Amniotic epithelial cell (primary cell): ENCODE measurements at regions not wholly inside any gene's neighbourhood (a gene's known extent, or its start where the extent isn't known, plus 50 kb on each side); places are given as distances from the start of the nearest gene placed in this dataset.
"Not testable (repeated sequence)": the region's sequence is repeated elsewhere in the genome, so short reads cannot be mapped to it uniquely, and the experiment has no call there.

Experiments used
- DNase-seq: peaks from one replicate; pipeline ENCODE4 v3.0.0-alpha.2; 2010; ENCODE audit warnings: low read depth

DNA sequence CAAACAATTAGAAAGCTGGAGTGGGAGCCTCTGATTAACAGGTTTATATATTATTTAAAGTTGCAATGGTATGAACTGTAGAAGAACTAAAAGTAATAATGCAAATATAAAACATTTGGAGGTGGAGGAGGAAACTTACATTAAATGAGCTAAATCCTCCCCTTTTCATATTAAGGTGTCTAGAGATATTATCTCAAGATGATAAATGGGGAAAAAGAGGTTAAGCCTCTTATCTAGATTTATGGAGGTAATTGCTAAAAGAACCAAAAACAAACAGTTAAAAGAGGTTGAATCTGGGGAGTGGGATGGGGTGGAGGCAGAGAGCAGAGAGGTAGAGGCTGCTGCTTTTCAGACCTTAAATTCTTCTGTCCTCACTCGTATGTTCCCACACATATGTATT, 147.8 kb upstream of the SLC24A2 start:
- no peak for DNase-seq

DNA sequence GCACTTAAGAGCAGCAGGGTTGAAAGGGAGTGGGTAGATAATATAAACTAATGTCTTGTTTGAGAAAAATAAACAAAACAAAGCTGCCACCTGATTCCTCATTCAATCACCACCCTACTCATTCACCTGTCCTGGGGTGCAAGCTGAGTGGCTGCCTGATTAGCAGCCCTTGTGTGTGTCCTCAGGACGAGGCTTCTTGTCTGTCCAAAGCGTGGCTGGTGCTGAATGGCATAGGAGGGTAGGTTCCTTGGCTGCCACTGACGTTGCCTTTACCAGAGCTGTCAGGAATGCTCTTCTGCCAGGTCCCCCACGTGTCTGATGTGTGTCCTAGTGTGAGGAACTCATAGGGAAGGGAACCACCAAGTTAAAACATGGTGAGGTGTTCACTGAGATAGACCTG, 146.6 kb upstream of the SLC24A2 start:
- no peak for DNase-seq

DNA sequence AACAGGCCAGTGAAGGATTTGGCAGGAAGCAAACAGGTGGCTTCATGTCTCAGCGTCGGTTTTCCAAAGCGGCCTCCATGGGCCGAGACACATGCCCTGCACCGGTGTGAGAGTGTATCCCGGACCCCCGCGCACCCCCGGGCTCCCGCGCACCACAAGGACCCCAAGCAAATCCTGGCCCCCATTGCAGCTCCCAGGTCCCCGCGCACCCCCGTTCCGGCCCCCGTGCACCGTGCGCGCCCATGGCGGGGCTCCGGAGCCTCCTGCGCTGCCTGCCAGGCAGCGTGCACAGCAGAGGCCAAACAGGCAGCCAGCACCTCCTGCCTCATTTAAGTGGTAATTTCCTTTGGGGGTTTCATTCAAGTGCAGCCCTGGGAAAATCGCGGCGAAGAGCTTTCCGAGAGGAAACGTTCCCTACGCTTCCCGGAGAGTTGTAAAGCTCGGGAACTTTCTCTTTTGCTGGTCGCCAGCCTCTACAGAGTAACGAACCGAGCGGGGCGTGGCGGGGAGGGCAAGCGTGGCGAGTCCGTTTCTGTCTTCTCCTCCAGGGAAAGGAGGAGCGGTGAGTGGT, 145.5 kb upstream of the SLC24A2 start:
- peak; percentile 19 for DNase-seq

DNA sequence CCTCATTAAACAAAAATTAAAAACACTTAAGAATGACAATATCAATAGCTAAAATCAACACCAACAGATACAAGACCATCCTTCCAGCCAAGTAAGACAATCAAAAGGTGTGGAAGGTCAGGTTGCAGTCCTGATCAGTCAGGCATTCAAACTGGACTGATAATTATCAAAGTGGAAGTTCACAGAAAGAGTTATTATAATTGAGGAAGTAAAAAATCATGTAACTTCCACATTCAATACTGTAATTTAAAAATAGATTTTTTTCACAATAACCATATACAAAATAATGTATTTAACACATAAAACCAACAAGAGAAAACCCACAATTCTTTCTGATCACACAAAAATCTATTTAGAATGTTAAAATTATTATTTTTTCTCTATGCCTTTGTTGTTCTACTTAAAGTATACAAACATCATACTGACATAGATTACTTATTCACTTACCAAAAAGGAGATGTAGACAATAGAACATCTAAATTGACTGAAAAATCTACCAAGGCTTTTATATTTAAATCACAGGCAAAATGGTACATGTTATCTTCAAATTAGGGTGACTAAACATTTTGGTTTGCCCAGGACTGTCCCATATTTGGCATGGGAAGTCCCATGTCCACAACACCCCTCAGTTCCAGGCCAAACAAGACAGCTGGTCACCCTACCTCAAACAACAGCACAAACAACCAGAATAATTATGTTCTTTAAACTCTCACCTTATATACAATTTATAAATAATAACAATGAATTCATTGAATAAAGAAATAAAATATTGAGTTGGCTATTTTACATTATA, 142.5 kb upstream of the SLC24A2 start:
- DNase-seq = no peak

DNA sequence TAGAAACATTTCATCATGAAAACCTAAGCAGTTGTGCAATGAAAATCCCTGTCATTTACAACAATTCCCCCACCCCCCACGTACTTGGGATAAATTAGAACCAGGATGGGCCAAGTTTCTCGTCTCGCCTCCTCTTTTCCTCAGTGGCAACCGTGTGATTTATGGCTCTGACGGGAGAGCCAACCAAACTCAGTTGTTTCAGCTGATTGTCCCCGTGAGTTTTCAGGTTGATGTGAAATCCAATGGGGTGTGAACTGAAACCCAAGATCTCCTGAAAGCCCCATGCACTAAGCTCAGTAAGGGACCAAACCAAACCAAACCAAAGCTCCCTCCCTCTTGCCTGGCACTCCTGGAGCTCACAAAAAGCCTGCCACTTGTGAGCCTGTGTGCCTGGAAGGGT, 138.7 kb upstream of the SLC24A2 start:
- no peak for DNase-seq

DNA sequence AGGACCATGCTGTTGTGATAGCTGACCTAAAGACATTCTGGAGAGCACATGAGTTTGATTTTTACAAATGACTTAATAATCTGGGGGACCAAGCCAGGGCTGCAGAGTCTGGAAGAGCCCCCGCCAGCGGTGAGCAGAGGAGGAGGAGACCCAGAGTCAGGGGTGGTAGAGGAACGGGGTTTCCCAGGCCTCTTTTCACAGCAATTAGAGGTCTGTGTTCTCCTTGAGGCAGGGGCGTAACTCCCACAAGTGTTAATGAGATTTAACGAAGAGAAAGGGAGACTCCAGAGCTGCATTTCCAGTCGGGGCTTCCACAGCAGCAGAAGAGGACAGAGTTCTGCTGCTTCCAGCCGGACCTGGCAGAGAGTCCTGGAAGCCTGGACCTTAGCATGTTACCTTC, 137.9 kb upstream of the SLC24A2 start:
- DNase-seq = no peak

DNA sequence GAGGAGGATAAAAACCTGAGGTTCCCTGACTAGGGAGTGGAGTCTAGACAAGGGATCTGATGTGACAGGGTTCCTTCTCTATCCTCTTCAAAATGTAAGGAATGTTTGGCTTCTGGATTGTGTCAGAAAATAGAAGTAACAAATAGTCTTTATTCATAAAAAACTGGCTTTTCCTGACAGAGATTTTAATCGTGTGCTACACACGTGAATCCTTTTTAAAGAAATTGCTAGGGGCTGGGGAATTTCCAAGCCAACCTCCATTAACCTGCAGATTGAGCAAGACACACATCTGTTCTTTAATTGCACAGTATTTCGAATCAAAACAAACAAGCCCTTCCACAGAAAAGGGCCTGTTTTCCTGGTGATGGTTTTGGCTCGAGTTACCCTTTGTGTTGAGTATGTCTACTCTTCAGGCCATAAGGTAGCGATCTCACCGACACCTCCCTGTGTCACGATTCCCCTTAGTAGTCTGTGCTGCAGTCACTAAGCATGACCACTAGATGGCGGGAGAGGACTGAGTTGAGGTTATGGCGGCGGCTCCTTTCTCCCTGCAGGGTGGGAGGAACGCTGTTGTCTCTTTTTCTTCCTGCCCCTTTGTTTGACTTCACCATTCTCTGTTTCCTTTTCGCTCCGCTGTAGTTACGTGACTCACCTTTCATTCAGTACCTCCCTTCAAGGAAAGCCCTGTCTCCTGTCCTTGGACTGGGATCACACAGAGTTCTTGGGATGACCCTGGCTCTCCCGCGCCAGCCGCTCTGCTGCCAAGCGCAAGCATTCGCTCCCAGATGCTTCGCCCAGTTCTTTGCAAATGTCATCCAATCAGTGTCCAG, 137.1 kb upstream of the SLC24A2 start:
- DNase-seq = peak; percentile 64

DNA sequence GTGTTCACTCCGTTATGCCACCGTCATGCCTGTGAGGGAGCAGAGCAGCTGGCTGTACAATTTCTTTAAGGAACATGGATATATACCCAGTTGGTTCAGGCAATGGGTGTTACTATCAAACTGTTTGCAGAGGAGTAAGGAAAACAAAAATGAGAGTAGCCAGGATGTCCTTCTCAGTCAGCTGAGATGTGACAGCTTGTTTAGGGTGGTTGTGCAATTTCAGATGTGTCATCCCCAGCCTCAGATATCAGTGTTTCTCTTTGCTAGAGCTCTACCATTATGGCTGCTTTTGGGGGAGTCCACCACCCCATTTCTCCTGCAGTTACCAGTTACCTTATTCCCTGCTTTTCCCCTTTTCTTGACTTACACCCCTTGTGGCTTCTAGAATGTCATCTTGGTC, 135.2 kb upstream of the SLC24A2 start:
- DNase-seq = peak; percentile 10

DNA sequence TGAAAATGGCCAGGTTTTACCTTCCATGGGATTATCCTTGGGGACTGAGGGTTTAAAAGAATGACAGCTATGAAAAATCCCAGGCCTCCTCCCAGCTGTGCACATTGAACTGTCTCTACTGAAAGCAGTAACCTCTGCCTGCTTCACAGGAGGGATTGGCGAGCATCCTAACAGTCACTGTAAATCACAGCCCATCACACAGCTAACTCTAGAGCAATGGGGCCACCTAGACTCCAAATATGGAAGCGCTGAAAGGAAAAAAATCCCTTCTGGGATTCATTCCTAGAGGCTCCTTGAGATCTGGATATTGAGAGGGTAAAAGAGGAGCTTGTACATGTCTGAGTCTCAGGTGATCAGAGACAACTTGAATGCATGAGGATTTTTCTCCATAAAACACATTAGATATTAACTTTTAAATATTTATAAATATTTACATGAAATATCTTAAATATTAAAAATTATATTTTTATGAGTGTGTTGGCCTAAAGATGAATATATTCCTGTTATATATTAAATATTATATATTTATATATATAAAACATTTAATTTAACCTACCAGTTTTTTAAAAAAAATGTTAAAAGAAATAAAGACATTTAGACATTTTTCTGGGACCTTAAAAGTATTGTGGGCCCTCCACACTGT, 133.8 kb upstream of the SLC24A2 start:
- DNase-seq = peak; percentile 52

DNA sequence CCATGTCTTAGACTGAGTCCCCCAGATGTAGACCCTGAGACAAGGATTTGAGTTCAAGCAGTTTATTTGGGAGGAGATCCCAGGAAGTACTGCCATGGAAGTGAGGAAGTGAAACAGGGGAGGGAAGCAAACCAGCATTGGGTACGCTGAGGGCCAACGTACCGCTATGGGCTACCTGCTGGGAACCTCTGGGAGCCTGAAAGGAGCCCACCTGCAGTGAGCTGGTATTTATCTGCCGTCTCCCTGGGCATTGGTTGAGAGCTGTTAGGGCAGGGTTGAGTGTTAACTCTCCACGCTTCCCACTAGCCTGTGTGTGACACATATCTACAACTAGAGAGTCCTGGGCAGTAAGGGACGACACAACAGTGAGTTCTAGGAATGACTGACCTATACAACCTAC, 131.6 kb upstream of the SLC24A2 start:
- DNase-seq = no peak

DNA sequence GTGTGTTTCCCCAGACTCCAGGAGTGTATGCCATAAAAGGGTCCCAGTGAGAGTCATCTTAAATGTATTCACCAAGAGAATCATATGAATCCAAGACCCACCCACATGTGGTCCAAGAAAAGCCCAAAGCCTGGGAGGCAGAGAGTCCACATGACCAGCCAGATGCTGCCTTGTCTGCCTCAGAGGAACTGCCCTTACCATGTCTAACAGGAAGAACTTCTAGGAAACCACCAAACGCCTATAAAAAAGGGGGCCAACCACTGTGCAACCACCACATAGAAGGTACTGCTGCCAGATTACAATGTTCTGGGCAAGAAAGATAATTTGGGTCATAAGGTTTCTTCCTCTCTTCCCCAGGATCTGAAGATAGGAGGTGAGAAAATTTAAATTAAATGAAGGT, 129.8 kb upstream of the SLC24A2 start:
- no peak for DNase-seq

DNA sequence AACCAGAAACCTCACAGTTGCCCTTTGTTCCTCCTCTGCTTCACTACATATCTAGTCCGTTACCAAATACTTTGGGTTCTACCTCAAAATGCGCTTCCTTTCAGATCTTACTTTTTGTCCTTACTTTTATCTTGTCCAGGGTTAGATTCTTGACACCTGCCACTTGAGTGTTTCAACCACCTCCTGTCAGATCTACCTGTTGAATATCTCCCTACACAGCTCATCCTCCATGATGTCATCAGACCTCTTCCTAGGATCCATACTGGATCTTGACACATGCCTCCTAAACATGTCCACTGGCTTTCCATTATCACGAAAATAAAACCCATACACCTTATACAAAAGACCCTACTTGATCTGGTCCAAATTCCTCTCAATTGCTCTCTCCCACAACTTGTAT, 125.2 kb upstream of the SLC24A2 start:
- no peak for DNase-seq

DNA sequence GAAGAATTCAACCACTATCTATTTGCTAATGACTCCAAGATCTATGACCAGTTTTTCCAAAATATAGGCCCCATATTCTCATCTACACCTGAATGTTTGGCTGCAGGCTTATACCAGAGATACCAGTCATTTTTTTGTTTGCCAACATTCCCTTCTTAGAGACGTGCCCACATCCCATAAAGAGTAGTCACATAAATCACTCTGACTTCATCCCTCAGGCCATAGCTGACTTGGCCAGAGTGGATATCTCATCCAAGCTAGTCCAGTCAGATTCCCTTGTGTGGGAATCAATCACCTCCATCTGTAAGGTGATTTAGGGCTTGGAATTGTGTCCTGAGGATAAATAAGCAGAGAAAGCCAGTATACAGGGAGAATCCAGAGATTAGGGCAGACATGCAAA, 124.3 kb upstream of the SLC24A2 start:
- no peak for DNase-seq

DNA sequence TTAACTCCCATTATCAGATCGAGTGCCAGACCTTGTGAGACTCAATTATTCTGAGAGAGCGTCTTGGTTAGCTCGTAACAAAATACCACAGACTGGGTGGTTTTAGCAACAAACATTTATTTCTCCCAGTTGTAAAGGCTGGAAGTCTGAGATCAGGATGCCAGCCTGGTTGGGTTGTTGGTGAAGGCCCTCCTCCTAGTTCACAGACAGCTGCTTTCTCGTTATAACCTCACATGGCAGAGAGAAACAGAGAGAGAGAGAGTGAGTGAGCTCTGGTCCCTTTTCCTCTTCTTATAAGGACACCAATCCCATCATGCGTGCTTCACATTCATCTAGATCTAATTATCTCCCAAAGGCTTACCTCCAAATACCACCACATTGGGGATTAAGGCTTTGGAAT, 114.2 kb upstream of the SLC24A2 start:
- no peak for DNase-seq

DNA sequence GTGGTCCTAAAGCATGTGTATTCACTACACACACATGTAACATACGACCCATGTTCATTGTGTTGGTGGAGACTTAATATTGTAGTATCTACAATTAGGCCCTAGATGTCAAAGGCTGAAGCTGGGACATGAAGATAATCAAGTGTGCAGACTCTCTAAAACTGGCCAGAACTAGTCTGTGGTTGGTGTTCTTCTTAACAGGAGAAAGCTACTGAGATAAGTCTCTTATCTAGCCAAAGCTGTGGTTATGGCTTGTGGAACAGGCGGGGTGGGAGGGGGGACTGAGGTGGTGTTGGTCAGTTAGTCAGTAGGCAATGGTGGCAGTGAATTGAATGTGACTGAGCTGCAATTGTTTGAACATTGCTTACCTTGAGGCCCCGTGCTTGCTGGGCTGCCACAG, 112.7 kb upstream of the SLC24A2 start:
- DNase-seq = no peak

DNA sequence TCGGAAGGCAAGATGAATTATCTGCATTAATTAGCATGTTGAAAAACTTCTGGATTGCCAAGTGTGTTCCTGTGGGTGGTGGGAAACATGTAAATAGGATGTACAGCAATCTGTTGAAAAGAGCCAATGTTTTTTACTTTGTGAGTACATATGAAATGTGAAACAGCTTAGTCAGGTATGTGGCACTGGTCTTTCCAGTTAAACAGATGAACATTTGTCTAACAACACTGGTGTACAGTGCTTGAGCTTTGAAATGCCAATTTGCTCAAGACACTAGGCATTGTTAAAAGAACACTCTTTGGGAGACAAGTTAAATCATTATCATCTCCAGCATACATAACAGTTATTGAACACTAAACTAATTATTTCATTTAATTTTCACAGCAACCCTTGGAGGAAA, 107.3 kb upstream of the SLC24A2 start:
- no peak for DNase-seq

DNA sequence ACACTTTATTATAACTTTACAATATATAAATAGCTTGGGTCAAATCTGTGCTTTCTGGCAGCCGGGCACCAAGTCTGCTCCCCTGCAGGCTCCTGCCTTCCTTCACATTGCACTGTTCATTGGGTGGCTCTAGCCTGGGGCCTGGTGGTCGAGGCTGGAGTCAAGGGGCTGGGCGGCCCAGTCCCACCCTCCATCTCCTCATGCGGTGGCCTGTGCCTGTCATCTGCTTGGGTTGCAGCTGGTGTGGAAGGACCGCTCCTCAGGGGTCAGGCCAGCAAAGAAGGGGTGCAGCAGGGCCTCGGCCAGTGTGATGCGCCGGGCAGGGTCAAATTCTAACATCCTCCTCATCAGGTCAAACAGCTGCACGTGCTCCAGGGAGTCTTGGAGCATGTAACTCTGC, 106.7 kb upstream of the SLC24A2 start:
- DNase-seq = not testable (repeated sequence)

DNA sequence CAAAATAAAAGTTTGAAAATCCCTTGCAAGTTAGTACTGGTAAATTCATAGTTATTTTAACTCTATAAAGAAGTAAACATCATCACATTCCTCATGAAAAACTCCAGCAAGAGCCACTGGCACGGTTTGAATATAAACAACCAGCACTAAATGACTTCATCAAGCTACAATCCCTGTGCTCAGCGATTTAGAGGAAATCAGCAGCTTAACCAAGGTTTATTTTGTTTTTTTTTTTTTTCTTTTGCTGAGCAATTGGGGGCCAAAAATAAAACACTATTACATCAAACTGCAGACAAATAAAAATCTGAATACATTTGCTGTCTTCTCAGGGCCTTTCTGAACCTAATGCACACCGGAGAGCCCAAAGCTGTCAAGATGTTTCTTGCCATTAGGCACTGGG, 106.2 kb upstream of the SLC24A2 start:
- DNase-seq = no peak

DNA sequence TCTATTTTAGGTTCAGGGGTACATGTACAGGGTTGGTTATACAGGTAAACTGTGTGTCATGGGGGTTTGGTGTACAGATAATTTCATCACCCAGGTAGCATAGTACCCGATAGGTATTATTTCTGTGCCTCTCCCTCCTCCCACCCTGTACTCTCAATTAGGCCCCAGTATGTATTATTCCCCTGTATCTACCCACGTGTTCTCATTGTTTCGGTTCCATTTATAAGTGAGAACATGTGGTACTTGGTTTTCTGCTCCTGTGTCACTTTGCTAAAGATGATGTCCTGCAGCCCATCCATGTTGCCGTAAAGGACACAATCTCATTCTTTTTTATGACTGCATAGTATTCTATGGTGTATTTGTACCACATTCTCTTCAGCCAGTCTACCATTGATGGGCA, 96.8 kb upstream of the SLC24A2 start:
- DNase-seq = no peak

DNA sequence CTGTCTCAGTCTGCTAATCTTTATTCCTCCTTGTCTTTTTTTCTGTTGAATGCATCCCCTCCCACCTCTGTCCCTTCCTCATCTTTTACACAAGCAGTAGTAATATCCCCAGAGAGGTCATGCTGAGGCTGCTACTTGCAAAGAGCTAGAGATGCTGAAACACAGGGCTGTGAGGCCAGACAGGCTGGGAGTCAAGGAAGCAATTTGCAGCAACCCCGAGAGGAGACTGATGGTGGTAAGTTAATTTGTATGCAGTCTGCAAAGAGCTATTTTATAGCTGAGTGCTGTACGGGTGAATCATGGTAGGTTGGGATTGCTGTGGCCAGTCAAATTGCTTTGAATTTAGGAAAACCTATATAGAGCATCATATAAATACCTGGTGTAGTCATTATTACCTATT, 90.2 kb upstream of the SLC24A2 start:
- no peak for DNase-seq

DNA sequence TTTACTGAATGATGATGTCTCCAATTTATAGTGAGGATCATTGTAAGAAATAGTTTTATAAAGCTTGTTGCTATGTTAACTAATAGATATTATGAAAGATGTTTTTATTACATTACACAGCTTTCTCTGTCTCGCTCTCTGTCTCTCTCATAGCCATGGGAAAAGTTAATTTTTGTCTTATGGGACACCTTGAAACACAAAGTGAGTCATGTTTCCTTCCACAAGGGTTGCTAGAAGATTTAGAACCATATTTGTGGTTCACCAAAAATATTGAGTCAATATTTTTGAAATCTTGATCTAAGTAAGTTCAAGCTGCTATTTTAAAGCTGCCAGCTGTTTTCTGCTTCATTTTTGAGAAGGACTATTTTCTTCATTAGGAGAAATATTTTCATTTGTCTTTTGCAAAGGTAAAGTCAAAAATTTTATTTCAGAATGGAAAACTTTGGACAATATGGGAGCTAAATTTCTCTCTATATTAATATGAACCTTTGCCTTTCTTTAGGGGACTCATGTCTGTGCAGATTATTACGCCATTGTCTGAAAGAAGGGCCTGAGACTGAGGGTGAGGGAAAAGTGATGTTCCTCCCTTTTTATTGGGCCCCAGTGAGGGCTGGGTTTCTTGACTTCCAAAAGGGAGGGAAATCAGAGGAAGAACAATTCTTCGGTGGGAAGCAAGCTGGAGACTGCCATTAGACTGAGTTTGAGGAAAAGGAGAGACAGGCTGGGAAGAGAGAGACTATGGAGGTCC, 87.9 kb upstream of the SLC24A2 start:
- no peak for DNase-seq

DNA sequence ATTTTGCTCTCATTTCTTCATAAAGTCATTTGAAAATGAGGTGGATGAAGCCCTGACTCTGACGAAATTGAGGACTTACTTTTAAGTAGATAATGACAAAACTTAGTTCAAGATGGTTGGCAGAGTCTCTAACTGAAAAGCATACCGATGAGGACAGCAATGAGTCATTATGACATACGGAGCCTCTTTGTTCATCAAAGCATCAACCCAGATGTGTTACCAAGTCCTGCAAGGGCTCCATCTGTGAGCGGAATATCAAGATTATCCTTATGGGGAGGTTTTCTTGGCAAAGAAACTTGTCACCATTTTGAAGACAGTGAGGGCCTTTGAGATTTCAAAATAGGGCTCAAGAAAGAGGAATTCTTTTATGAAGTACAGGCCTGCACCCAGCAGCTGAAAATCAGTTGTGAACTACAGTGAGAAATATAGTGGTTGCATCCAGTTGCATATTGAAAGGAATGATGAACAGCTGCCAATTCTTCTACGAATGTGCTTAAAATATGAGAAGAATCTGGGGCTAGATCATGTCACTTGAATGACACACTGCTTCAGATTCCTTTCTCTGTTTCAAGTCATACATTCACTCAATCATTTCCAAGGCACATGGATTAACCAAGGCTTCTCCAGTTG, 86.6 kb upstream of the SLC24A2 start:
- DNase-seq = no peak
